ENCODE measurements at regions not wholly inside any gene's neighbourhood (a gene's known extent, or its start where the extent isn't known, plus 50 kb on each side); places are given as distances from the start of the nearest gene placed in this dataset.

- no peak for DNase-seq (ENCODE audit: low spot score)
These were observed 94.8 kb upstream of the PMEPA1 start for GRCh38 chr20:57804470-57805250.

- DNase-seq (ENCODE audit: low spot score): no peak
These were observed 93.7 kb upstream of the PMEPA1 start for GRCh38 chr20:57803508-57804005.

- no peak for DNase-seq (ENCODE audit: low spot score)
These were observed 93.1 kb upstream of the PMEPA1 start for GRCh38 chr20:57802765-57803507.

- no peak for DNase-seq (ENCODE audit: low spot score)
These were observed 91.8 kb upstream of the PMEPA1 start for GRCh38 chr20:57801581-57801980.

GRCh38 chr20:57800791-57801430 is 91.1 kb upstream of the PMEPA1 start:
- no peak for DNase-seq (ENCODE audit: low spot score)

GRCh38 chr20:57797401-57797800 is 87.6 kb upstream of the PMEPA1 start:
- no peak for DNase-seq (ENCODE audit: low spot score)

- no peak for DNase-seq (ENCODE audit: low spot score)
These were observed 86.3 kb upstream of the PMEPA1 start for GRCh38 chr20:57795977-57796560.

- no peak for DNase-seq (ENCODE audit: low spot score)
These were observed 85.5 kb upstream of the PMEPA1 start for GRCh38 chr20:57795342-57795697.

- no peak for DNase-seq (ENCODE audit: low spot score)
These were observed 85.0 kb upstream of the PMEPA1 start for GRCh38 chr20:57794600-57795341.

GRCh38 chr20:57794036-57794435 is 84.2 kb upstream of the PMEPA1 start:
- no peak for DNase-seq (ENCODE audit: low spot score)

- DNase-seq (ENCODE audit: low spot score): no peak
These were observed 83.6 kb upstream of the PMEPA1 start for GRCh38 chr20:57793421-57793820.

GRCh38 chr20:57792386-57793080 is 82.7 kb upstream of the PMEPA1 start:
- DNase-seq (ENCODE audit: low spot score): no peak

GRCh38 chr20:57791966-57792365 is 82.2 kb upstream of the PMEPA1 start:
- no peak for DNase-seq (ENCODE audit: low spot score)

- no peak for DNase-seq (ENCODE audit: low spot score)
These were observed 81.6 kb upstream of the PMEPA1 start for GRCh38 chr20:57791178-57791962.

GRCh38 chr20:57790176-57790575 is 80.4 kb upstream of the PMEPA1 start:
- DNase-seq (ENCODE audit: low spot score): no peak

GRCh38 chr20:57788936-57789613 is 79.3 kb upstream of the PMEPA1 start:
- DNase-seq (ENCODE audit: low spot score): no peak

GRCh38 chr20:57787990-57788781 is 78.4 kb upstream of the PMEPA1 start:
- DNase-seq (ENCODE audit: low spot score): no peak

GRCh38 chr20:57787151-57787989 is 77.6 kb upstream of the PMEPA1 start:
- no peak for DNase-seq (ENCODE audit: low spot score)
